Esophagus muscularis mucosa (tissue), 3 donors: ENCODE measurements at regions not wholly inside any gene's neighbourhood (a gene's known extent, or its start where the extent isn't known, plus 50 kb on each side); places are given as distances from the start of the nearest gene placed in this dataset.

ENCODE experiments used
- CTCF ChIP-seq, 3 experiments: fragments of 200-600 bp in 2 of 3; fragments of 450-650 bp in 1 of 3; sonication (generic) in 2 of 3; IDR thresholded peaks; one replicate each; pipeline ENCODE4 v1.5.1; 2017 to 2019; ENCODE audit warnings: antibody characterized with exemption in 3 of 3, mild to moderate bottlenecking in 2 of 3, moderate library complexity in 1 of 3
- POLR2AphosphoS5 ChIP-seq, 2 donors: sonication (generic); formaldehyde crosslinking; IDR thresholded peaks; one replicate each; pipeline ENCODE4 v1.6.1; 2017; ENCODE audit warnings: antibody characterized with exemption in 2 of 2

GRCh38 chr7:153103202-153103601 is 343.6 kb downstream of the ACTR3B start:
- no peak for TF ChIP-seq CTCF (IDR thresholded peaks at IDR 0.05)
- no peak for TF ChIP-seq POLR2AphosphoS5 (IDR thresholded peaks at IDR 0.05)
